Inflammatory macrophage treated with lipopolysaccharide for 4 hours (primary cell): ENCODE measurements at regions not wholly inside any gene's neighbourhood (a gene's known extent, or its start where the extent isn't known, plus 50 kb on each side); places are given as distances from the start of the nearest gene placed in this dataset.

Experiments
- DNase-seq: peaks from one replicate; pipeline ENCODE4 v3.0.0-alpha.2; 2020

GRCh38 chr1:185574139-185574875, 159.9 kb upstream of the HMCN1 start:
- DNase-seq = no peak

DNA sequence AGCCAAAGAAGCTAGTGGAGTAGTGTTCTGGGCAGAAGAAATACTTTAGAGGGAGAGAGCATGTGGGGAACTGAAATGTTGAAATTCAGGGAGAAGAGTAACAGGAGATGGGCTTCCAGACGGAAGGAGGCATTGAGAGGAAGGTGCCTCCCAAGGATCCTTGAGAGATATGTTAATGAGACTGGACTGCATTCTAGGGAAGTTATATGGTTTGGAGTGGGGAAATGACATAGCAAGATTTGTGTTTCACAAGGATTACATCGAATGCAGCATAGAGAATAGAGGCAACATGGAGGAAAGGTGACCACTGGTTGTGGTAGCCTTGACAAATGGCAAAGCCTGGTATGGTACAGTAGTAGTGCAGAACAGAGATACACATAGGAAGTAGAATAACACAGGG, 160.5 kb upstream of the HMCN1 start:
- peak; percentile 44 for DNase-seq

DNA sequence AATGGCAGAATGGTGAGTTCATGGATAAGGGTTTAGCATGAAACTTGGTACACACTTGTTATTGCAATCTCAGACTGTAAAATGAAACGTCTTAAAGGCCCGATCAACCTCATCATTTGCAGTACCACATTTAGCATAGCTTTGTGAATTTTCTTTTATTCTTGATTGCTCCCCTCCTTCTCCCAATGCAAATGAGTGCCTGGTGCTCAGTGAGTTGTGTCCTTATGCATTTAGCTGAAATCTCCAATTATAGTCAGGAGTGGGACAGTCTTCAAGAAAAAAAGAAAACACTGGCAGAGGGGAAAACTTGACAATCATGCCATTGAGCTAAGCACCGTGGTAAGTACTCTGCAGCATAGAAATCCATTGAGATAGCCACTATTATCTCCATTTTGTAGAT, 161.0 kb upstream of the HMCN1 start:
- no peak for DNase-seq

GRCh38 chr1:185570962-185571361, 163.2 kb upstream of the HMCN1 start:
- no peak for DNase-seq

DNA sequence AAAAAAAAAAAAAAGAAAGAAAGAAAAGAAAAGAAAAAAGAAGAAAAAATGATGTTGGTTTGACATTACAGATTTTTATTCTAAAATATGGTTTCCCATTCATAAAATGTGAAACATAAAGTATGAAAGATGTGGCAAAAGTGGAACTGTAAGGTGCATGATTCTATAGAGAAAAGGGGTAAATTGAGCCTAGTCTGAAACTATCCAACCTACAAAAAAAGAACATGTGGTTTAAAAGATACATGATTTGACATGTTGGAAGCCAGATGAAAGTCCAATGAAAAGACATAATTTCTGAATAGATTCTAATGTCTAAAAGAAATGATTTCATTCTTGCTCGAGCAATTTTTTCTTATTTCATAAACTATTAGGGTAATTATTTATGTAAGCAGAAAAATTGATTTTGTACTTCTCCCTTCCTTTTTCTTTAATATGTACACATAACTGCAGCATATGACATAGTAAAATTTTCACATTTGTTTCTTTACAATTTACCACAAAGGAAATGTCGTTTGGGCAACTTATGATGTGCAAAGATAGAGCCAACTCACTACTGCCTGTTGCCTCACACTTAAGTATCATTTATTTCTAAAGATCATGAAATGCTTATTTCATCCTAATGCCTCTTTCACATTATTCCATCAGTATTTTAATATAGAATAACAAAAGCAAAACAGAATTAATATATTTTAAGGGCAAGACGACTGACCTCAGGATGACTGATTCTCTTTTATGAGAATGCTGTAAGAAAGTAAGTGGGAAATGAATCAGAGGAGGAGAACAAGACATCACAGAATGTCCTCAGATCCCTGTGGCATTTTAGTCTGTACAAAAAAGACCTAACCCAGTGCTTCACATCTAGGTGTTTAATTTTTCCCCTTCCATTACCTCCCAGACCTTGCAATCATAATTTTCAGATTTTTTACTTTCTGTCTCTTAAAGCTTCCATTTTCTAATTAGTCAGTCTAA, 165.8 kb upstream of the HMCN1 start:
- peak; percentile 88 for DNase-seq

DNA sequence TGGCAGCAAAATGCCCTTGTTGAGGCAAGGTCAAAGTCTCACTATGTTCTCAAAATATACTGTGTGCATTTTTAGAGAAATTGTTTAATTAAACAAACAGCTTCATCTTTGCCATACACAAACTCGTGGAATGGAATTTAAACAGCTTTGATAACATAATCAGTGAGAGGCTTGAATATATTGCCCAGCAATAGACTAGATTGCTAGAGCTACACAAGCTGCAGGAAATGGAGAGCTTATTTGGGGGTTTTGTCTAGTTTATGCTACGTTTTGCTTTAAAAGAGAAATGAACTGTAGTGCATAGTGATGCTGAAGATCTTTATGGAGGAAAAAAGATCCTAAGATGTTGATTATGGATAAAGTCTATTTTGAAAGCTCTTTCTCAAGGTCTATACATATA, 166.8 kb upstream of the HMCN1 start:
- DNase-seq = no peak

- DNase-seq = peak; percentile 52
These were observed 167.2 kb upstream of the HMCN1 start for GRCh38 chr1:185566995-185567394.

- DNase-seq = no peak
These were observed 168.9 kb upstream of the HMCN1 start for GRCh38 chr1:185565302-185565701.

GRCh38 chr1:185564816-185565215, 169.4 kb upstream of the HMCN1 start:
- no peak for DNase-seq

DNA sequence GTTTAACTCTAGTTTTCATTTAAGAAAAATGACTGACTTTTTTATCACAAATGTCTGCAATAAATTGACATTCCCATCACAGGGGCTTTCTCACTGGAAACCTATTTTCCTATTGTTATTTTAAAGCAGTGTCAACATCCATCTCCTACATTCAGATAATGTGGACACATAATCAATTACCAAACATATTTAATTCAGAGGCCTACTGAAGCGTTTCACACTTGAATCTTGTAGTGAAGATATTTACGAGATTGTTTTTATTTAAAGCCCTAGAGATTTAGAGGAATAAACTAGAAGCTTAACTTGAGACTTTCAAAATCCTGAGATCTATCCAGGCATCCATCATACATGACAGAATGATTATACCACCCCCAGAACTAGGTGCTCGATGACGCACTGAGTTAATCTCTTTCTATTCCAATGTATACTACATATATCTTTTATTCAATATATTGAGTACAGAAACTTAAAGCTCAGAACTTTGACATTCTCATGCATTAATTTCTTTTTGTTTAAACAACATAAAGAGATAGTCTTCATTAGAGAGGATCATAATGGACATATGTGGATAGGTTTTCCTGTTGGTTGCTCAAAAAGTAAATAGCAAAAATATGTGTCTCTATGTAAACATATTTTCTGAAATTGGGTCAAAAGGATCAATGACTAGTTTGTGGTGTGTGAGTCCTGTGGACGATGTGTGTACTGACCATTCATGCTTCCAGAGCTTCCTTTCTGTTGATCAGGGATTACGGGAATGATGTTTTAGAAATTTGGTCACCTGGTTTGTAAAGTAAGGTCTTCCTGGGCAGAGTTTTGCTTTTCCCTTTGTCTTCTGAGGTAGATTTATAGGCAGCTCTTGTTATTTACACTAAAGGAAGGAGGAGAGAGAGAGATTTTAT, 171.5 kb upstream of the HMCN1 start:
- DNase-seq = no peak

DNA sequence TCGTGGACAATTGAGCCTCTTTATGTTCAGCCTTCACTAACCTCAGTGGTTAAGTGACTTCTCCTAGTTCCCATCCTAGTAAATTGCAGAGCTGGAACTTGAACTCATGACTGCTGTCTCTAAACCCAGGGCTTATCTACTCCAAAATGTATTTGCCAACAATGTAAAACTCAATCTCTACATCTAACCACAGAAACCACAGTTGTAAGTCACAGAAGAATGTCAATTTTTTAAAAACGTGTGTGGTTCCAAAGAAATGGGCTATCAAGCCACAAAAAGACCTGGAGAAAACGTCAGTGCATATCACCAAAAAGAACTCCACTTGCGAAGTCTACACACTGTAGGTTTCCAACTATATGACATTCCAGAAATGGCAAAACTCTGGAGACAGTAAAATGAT, 172.6 kb upstream of the HMCN1 start:
- no peak for DNase-seq

- no peak for DNase-seq
These were observed 173.4 kb upstream of the HMCN1 start for GRCh38 chr1:185560760-185561159.

DNA sequence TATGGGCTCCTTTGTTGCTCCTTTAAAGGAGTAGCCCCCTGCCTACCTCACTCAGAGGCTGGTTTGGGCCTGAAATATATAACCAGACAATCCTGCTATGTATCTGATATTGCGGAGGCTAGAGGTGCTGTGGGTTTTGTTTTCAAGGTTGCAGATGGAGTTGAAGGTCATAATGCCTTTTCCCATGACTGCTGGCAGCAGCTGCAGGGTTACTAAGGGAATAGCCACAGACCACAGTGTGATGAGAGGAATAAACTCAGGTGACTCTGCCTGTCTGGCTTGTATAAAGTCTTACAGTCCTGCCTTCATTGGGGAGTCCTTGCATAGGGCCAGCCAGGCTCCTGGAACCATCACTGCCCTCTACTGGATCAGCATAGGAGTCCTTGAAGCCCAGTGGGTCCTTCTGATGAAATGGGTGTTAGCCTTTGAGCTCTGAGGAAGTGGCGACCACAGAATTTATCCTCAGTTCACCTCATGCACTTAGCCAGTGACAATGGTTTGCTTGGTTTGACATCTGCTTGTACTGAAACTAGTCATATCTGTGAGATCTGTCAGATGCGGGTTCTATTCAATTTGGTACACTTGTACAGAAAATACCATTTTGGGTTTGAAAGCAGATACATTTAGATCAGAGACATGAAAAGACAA, 174.4 kb upstream of the HMCN1 start:
- DNase-seq = peak; percentile 86

DNA sequence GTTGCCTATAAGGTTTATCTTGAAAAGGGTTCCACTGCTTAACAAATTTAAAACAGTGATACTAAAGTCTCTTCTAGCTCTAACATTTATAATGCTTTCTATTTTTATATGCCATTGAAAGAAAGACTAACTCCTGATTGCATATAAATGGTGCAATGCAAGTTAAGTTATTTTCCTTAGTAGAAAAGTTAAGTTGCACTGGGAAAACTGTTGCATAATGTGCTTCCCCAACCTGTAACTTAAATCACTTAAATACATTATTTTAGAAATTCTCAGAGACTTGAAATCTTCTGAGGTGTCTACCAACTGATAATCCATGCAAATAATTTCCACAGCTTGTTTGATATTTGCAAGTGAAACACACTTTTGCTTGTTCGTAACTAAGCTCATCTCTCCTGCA, 175.0 kb upstream of the HMCN1 start:
- DNase-seq = no peak

DNA sequence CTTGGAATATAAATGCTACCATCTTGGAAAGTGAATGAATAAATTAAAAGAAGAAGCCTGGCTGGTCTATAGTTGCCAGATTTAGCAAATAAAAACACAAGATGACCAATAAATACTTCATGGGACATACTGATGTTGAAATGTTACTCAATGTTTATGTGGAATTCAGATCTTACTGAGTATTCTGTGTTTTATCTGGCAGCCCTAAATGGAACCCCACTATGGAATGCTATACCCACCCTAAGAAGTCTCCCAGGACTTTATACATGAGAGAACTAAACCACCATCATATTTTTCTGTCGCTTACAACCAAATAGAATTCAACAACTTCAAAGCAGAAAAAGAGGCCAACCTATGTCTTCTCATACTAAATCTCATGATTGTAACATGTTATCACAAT, 177.6 kb upstream of the HMCN1 start:
- no peak for DNase-seq

- DNase-seq = no peak
These were observed 178.4 kb upstream of the HMCN1 start for GRCh38 chr1:185555743-185556142.

GRCh38 chr1:185551008-185551407, 183.2 kb upstream of the HMCN1 start:
- DNase-seq = peak; percentile 84

DNA sequence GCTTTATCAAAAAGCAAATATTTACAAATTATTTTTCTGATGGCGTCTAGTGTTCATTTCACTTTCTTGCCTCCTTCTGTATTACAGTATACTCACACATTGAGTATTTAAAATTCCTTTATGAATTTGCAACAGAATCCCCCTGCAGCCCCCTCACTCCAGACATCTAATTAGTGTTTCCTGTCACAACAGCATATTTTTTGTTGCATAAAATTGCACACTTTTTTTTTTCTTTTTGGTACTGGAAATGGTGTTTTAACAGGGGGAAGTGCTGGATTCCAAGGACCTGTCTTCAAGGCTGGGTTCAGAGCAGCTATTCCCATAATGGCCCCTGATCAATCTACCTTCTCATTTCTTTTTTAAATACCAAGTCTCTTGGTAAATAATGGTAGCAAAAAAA, 184.3 kb upstream of the HMCN1 start:
- DNase-seq = no peak

GRCh38 chr1:185546029-185546428, 188.2 kb upstream of the HMCN1 start:
- no peak for DNase-seq

- DNase-seq = no peak
These were observed 192.3 kb upstream of the HMCN1 start for GRCh38 chr1:185541871-185542301.

GRCh38 chr1:185540295-185540694, 193.9 kb upstream of the HMCN1 start:
- no peak for DNase-seq

GRCh38 chr1:185539277-185539943, 194.8 kb upstream of the HMCN1 start:
- no peak for DNase-seq
